ENCODE measurements at regions not wholly inside any gene's neighbourhood (a gene's known extent, or its start where the extent isn't known, plus 50 kb on each side); places are given as distances from the start of the nearest gene placed in this dataset.

- BruUV-seq (replicated peaks) = no TSS peak
- intact Hi-C loops (cut with micrococcal nuclease; ENCODE audit: unreplicated experiment) = no loop called here
- Histone ChIP-seq H4K20me1 (ENCODE audit: insufficient read depth, low read length) (no peaks in the 10 kb centered on the region), H2AFZ (ENCODE audit: low read length) (no peak overlapping the region), H3K36me3 (ENCODE audit: insufficient read depth, low read length) (no peaks in the 10 kb centered on the region), H3K4me2 (ENCODE audit: low read length) (no peak overlapping the region), H3K9me2 (ENCODE audit: insufficient read depth, low read length) (no peaks in the 10 kb centered on the region), H3K4me3 (ENCODE audit: low read depth, low read length, poor library complexity, severe bottlenecking) (no peak overlapping the region), H3K4me1 (ENCODE audit: insufficient read depth, low read length, poor library complexity, severe bottlenecking) (no peaks in the 10 kb centered on the region), H3K79me2 (ENCODE audit: insufficient read depth, low read depth, low read length) (no peaks in the 10 kb centered on the region), H3K9me3 (ENCODE audit: low read length) (no peaks in the 10 kb centered on the region), H3K27ac (ENCODE audit: low read depth, low read length, poor library complexity, severe bottlenecking) (no peak overlapping the region)
- CTCF ChIA-PET (ENCODE audit: unreplicated experiment) = no interaction called here
- POLR2A ChIA-PET = no interaction called here
- DNase-seq (ENCODE audit: low spot score) = no peak
- TF ChIP-seq EZH2phosphoT487 (IDR thresholded peaks at IDR 0.05; ENCODE audit: borderline replicate concordance, low read depth, low read length) = no peak
- no peak for TF ChIP-seq CTCF (conservative IDR thresholded peaks at IDR 0.05; ENCODE audit: low read length)
These were observed 132.7 kb upstream of the MDFIC start for GRCh38 chr7:114789161-114789560.

DNA sequence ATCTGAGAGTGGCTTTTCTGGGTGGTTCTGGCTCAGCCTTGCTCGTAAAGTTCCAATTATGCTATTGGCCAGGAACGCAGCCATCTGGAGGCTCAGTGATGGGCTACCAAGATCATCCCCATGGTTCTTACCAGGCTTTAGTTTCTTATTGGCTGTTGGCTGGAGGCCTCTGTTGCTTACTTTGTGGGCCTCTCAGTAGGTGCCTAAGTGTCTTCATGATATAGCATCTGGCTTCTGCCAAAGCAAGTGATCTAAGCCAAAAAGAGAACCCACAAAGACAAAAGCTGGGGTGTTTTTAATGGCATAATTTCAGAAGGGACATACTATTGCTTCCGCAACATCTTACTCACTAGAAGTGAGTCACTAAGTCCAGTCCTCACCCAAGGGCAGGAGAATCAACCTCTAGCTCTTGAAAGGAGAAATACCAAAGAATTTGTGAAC, 132.0 kb upstream of the MDFIC start:
- no TSS peak for BruUV-seq (replicated peaks)
- Histone ChIP-seq H3K4me3 (ENCODE audit: low read depth, low read length, poor library complexity, severe bottlenecking) (no peak overlapping the region), H3K27ac (ENCODE audit: low read depth, low read length, poor library complexity, severe bottlenecking) (no peak overlapping the region), H3K4me1 (ENCODE audit: insufficient read depth, low read length, poor library complexity, severe bottlenecking) (no peaks in the 10 kb centered on the region), H3K4me2 (ENCODE audit: low read length) (no peak overlapping the region), H3K9me2 (ENCODE audit: insufficient read depth, low read length) (no peaks in the 10 kb centered on the region), H3K79me2 (ENCODE audit: insufficient read depth, low read depth, low read length) (no peaks in the 10 kb centered on the region), H3K36me3 (ENCODE audit: insufficient read depth, low read length) (no peaks in the 10 kb centered on the region), H4K20me1 (ENCODE audit: insufficient read depth, low read length) (no peaks in the 10 kb centered on the region), H3K9me3 (ENCODE audit: low read length) (no peaks in the 10 kb centered on the region), H2AFZ (ENCODE audit: low read length) (no peak overlapping the region)
- ChIA-PET POLR2A (no interaction called here), CTCF (ENCODE audit: unreplicated experiment) (no interaction called here)
- intact Hi-C loops (cut with micrococcal nuclease; ENCODE audit: unreplicated experiment) = no loop called here
- DNase-seq (ENCODE audit: low spot score) = no peak
- TF ChIP-seq CTCF (conservative IDR thresholded peaks at IDR 0.05; ENCODE audit: low read length) (no peak), EZH2phosphoT487 (IDR thresholded peaks at IDR 0.05; ENCODE audit: borderline replicate concordance, low read depth, low read length) (no peak)

DNA sequence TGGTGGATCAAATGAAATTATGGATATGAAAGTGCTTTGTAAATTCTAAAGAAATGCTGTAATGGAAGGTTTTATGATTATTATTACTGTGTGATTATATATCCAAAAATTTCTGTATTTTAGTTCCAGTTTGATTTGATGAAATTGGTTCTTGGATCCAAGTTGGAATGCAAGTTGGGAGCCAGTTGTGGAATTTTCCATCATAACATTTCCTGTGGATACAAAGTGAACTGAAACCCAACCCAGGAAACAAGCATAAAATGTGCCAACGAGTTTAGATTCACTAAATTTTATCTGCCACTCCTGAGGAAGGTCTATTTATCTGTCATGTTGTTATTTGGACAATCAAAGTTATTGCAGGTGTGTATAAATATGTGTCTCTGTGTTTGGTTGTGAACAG, 131.4 kb upstream of the MDFIC start:
- intact Hi-C loops (cut with micrococcal nuclease; ENCODE audit: unreplicated experiment) = no loop called here
- Histone ChIP-seq H3K4me3 (ENCODE audit: low read depth, low read length, poor library complexity, severe bottlenecking) (no peak overlapping the region), H3K36me3 (ENCODE audit: insufficient read depth, low read length) (no peaks in the 10 kb centered on the region), H4K20me1 (ENCODE audit: insufficient read depth, low read length) (no peaks in the 10 kb centered on the region), H3K79me2 (ENCODE audit: insufficient read depth, low read depth, low read length) (no peaks in the 10 kb centered on the region), H3K9me2 (ENCODE audit: insufficient read depth, low read length) (no peaks in the 10 kb centered on the region), H3K4me2 (ENCODE audit: low read length) (no peak overlapping the region), H3K9me3 (ENCODE audit: low read length) (no peaks in the 10 kb centered on the region), H3K27ac (ENCODE audit: low read depth, low read length, poor library complexity, severe bottlenecking) (no peak overlapping the region), H2AFZ (ENCODE audit: low read length) (no peak overlapping the region), H3K4me1 (ENCODE audit: insufficient read depth, low read length, poor library complexity, severe bottlenecking) (no peaks in the 10 kb centered on the region)
- POLR2A ChIA-PET = no interaction called here
- no peak for DNase-seq (ENCODE audit: low spot score)
- no peak for TF ChIP-seq CTCF (conservative IDR thresholded peaks at IDR 0.05; ENCODE audit: low read length)
- TF ChIP-seq EZH2phosphoT487 (IDR thresholded peaks at IDR 0.05; ENCODE audit: borderline replicate concordance, low read depth, low read length) = no peak
- BruUV-seq (replicated peaks) = no TSS peak
- CTCF ChIA-PET (ENCODE audit: unreplicated experiment) = no interaction called here

Data from OCI-LY7 (cell line).